Stimulated activated CD4-positive, alpha-beta T cell treated with anti-CD3 and anti-CD28 coated beads, Interleukin-1b, Interleukin-23, amount 100 ng/mL, for 48 hours (primary cell): ENCODE measurements at regions not wholly inside any gene's neighbourhood (a gene's known extent, or its start where the extent isn't known, plus 50 kb on each side); places are given as distances from the start of the nearest gene placed in this dataset.
"Not testable (repeated sequence)": the region's sequence is repeated elsewhere in the genome, so short reads cannot be mapped to it uniquely, and the experiment has no call there.

ENCODE experiments used
- DNase-seq: peaks from one replicate; pipeline ENCODE4 v3.0.0-alpha.2; 2020

DNA sequence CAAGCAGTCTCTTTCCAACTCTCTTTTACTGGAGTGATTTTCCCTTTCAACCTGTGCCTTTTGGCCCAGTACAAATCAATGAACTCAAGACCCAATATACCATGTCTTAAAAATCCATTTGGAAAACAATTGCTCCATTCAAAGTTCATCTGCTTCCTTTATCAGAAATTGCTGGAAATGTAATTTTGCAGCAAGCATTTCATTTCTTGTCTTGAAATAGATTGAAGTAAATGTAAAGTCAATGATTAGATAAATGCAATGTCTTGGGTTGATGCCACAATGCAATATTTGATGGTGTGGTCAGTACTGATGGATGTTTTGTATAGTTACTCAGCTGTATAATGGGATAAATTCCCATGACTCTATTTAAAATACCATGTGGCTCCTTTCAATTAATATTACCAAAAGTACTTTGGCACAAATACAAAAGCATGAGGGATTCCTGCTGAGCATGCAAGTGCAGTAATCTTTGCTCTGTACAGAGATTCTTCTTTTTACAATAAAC is 707.7 kb upstream of the NOVA1 start:
- no peak for DNase-seq

DNA sequence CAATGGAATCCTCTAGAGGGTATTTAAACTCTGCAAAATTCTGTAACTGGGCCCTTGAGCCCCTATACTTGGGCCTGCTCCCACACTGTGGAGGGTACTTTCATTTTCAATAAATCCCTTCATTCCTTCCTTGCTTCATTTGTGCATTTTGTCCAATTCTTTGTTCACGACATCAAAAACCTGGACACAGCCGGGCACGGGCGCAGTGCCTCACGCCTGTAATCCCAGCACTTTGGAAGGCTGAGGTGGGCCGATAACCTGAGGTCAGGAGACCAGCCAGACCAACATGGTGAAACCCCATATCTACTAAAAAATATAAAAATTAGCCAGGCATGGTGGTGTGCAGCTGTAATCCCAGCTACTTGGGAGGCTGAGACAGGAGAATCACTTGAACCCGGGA is 714.9 kb upstream of the NOVA1 start:
- DNase-seq: not testable (repeated sequence)

DNA sequence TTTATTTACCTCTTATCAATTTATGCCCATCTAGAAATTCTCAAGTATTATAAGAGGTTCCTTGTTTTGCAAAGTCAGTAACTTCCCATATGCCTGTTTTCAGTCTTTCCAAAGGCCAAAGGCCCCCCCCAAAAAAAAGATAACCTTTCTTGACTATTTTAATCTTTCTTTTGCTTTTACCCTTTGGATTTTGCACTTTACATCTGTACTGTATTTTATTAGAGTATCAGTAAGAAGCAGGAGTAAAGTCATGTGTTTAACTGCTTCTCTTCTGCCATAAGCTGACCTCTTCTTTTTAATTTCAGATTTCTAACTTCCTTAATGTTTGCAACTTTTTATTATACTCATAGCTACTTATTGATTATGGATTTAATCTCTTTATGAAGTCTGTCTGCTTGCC is 716.4 kb upstream of the NOVA1 start:
- no peak for DNase-seq

DNA sequence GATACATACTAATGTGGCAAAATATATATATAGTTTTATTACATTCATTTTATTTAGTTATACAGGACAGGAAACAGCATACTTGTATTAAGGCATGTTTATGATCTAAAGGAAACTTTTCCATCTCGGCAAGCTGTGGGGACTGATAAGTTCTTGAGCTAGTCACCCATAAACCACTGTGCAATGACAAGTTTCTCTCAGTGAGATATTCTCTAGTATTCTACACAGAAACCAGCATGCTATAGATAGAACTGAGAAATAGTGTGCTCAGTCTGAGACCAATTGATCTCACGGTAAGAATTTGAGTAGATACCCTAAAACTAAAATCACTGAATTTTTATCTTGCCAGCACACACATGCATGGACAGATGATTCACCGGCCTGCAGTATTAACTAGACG is 717.6 kb upstream of the NOVA1 start:
- DNase-seq: no peak

DNA sequence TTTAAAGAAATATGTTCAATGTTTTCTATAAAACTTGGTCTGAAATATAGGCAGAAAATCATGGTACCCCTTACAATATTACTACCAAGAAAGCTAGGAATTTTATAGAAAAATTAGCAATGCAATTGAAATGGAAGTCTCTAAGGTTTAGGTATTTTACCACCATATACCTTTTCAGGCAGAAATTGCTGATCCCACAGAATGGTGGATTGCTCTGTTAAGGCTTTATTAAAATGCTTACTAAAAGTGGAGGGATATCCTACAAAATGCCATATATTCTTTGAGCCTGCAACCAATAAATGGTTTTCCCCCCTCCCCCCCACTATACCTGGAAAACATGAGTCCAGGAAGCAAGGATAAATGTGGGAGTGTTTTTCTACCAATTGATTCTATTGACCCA is 718.1 kb upstream of the NOVA1 start:
- no peak for DNase-seq

DNA sequence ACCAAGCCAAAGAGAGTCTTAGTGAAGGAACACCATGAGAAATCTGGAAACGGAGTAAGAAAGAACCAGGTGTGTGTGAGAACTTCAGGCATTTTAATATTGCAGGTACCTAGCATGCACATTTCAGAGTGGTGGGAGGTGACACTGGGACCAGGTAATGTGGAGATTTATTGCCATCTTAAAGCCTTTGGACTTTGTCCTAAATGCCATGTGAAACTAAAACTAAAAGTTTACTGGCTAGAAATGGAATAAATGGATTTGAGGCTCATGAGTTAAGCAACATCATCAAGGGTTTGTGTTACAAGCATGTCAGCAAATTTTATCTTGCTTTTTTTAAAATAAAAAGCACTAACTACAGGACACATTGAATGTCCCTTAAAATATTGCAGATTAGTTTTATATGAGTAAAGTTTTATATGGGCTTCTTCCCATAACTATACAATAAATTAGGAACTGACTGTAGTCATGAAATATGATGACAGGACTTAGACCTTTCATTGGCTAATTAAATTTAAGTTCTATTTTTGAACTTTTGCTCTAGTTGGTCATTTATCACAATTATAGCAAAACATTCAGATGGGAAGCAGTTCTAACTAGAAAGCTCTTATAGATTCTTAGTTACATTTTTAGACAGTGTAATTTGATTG is 721.1 kb upstream of the NOVA1 start:
- no peak for DNase-seq

DNA sequence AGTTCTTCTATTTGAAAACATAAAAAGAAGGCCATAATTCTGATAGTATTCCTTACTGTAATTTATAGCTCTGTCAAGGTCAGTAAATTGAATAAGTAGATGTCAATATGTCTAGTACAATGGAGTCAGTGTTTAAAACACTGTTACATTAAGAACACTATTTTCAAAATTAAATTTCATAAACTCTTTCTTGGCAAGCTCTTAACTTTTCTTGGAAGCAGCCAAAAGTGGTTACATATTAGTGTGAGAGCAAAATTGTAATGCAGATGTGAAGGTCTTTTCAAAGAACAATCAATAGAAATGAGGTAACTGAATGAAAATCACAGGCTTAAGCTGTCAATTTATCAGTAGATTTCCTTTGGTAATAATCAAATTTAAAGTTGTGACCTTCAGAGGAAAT is 722.4 kb upstream of the NOVA1 start:
- DNase-seq: no peak

DNA sequence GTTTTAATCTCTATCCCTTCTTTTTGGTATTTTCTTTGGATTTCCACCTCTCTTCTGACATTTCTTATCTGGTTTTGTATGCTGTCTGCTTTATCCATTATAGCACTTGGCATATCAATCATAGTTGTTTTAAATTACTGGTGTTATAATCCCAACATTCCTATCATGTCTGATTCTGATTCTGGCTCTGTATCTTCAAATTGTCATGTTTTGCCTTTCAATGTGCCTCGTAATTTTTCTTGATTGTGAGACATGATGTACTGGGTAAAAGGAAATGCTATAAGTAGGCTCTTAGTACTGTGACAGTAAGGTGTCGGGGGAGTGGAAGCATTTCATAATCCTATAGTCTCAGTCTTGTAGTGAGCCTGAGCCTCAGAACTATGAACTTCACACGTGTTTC is 729.3 kb upstream of the NOVA1 start:
- no peak for DNase-seq

DNA sequence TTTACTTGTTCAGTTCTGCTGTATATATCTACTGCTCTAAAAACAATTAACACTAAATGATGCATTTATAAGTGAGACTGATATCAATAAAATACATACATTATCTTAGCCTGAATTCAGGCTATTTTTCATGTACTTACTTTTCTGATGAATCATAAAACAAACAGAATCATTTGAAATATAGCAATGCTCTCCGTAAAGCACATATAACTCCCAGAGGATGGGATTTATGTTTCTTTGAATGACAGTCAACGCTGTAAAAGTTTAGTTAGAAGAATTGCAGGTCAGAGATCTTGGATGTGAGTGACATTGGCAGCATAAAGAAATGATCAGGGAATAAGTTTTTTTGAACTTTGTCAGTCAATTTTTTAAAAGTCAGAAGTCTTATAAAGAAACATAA is 740.2 kb upstream of the NOVA1 start:
- no peak for DNase-seq

DNA sequence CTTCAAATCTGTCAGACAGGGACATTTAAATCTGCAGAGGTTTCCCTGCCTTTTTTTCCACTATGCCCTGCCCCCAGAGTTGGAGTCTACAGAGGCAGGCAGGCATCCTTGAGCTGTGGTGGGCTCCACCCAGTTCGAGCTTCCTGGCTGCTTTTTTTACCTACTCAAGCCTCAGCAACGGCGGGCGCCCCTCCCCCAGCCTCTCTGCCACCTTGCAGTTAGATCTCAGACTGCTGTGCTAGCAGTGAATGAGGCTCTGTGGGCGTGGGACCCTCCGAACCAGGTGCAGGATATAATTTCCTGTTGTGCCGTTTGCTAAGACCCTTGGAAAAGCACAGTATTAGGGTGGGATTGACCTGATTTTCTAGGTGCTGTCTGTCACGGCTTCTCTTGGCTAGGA is 765.2 kb upstream of the NOVA1 start:
- not testable (repeated sequence) for DNase-seq

DNA sequence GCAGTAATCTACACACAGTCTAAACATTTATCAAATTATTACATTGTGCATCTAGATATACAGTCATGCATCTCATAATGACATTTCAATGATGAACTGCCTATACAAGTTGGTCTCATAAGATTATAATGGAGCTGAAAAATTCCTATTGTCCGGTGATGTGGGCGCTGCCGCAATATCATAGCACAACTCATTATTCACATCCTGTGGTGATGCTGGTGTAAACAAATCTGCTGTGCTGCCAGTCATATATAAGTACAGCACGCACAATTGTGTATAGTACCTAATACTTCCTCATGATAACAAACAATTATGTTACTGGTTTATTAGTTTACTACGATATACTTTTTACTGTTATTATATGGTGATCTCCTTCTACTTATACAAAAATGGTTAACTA is 768.8 kb upstream of the NOVA1 start:
- DNase-seq: no peak

DNA sequence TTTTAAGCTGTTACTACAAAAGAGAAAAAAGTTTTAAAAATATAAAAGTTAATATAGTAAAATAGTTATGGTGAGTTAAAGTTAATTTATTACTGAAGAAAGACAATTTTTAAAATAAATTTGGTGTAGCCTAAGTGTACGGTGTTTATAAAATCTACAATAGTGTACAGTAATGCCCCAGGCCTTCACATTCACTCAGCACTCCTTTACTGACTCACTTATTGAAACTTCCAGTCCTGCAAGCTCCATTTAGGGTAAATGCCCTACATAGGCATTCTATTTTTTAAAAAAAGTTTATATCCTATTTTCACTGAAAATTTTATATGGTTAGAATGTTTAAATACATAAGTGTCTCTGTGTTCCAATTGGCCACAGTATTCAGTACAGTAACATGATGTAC is 769.5 kb upstream of the NOVA1 start:
- DNase-seq: no peak

DNA sequence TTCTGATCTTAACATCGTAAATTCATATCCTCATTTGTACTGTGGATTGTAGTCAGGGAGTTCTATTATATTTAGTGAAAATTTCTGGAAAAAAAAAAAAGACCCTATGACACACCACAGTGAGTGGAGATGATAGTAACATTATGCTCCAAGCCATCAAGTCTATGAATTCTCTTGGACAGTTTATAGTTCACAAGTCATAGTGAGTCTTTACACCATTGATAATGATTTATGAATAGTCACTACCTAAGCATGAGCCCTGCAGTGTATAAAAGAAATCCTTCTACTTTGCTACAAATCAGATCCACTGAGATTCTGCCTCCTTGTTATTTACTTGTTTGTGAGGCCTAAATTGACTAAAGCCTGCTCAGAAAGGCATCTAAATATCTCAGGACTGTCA is 772.2 kb upstream of the NOVA1 start:
- DNase-seq: no peak

DNA sequence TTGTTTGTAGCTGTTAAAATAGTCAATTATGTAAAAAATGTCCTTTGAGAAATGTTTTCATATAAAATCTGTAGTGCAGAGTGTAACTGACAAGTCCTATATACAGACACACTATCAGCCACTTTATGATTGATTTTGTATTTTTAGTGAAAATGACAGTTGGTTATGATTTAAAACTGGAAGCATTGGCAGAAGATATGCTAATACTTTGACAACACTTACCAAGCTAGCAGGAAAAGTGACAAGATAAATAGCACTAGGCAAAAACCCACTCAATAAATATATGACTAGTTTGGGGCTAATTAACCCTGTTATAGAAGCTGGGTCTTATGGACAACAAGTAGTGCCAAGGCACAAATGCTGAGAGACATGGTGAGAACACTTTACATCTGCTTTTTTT is 772.9 kb upstream of the NOVA1 start:
- no peak for DNase-seq

DNA sequence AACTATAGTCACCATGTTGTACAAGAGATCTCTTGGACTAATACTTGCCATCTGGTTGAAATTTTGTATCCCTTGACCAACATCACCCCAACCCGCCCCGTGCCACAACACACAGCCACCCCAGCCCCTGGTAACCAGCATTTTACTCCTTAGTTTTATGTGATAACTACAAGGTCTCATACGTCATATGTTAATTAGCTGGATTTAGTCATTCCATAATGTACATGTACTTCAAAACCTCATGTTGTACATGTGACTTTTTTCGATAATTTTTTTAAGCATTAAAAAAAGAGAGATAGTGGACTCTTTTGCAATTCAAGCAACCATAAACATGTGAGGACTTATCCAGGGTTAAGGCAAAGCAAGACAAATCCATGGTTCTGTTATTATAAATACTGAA is 773.4 kb upstream of the NOVA1 start:
- no peak for DNase-seq

DNA sequence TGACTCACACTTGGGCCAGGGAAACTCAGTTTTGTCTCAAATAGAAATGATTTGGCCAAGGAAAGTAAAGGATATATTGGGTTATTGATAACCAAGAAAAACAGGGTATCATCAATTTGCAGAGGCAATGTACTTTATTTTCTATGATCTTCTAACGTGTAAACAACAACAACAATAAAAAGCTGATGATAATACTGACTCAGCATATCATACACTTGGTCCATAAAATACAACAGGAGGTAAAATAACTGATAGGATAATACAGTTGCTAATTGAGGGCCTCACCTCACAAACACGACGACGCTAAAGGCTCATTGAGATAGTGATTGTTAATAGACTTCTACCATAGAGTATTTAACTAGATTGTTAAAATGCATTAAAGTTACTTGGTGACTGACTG is 774.0 kb upstream of the NOVA1 start:
- no peak for DNase-seq

DNA sequence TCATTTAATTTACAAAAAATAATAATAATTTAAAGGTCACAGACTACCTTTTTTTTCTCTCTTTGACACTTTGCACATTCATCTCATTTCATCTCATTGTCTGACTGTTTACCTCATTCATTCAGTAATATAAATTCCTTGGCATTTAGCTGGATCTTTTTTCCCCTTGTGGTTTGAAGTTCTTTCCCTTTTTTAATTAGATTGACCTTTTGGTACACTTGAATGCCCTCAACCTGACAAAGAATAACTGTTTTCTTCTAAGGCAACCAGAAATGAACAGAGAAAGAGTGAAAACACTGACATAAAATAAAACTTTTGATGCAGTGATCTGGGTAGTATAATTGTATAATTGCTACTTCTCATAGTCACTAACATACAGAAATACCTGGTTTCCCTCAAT is 774.9 kb upstream of the NOVA1 start:
- no peak for DNase-seq

DNA sequence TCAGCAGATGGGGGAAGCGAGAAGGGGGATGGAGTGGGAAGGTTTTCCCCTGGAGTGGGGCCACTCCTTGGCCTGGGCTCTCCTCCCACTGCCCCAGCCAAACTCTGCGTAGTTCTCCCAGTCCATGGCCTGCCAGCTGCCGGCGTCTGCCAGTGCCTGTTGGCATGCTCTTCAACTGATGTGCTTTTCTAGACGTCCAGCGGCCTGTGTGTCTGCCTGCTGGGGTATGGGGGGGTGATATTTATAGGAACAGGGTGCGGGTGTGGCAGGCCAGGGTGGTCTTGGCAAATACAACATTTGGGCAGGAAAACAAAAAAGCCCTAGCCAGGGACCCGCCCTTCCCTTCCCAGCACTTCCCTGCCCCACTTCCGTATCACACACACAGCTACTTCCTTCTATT is 786.3 kb upstream of the NOVA1 start:
- no peak for DNase-seq

DNA sequence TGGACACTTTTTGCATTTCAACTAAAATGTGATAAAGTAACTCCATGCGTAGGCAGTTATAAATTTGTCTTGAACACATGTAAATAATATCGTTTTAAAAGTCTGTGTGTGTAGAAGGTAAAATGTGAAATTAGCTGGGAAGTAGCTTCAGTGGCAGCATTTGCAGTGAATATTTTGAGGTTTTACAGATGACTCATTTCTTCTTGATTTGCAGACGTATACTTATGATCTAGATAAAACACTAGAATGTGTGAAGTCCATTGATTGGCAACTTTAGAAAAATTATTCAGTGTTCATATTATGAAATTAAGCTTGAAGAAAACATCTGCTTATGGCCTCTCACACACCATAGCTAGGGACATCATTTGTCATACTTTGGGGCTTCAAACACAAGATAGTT is 788.6 kb upstream of the NOVA1 start:
- no peak for DNase-seq

DNA sequence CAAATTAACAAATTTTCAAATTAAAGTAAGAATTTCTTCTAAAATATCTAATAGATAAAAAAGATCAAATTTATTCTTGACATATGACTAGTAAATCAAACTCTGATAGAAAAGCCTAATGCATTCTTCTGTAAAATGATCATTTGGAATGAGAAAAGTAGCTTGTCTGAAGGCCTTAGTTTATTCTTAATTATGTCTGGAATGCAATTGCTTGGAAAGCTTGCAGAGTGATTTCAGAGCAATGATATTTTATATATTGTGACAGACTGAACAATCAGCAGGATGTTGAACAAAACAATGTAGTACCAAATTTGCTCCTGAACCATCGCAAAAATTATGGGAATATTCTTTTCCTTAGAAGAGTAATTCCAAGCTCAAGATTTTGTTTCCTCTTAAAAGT is 789.6 kb upstream of the NOVA1 start:
- no peak for DNase-seq

DNA sequence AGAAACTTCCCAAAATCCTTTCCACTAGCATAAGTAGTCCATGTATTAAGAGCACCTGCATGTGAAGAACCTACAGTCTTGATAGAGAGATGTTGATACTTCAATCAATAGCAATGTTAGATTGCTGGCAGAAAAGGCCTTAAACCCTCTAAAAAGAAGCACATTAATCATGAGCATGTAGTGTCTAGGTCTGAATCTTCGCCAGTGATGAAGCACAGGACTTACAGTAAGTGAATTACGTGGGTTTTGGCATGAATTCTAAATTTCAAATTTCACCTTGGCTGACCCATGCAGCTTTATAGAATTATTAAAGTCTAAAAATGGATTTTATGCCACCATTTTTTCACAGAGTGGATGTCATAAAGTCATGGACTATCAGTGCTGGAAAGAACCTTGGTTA is 791.6 kb upstream of the NOVA1 start:
- DNase-seq: no peak

DNA sequence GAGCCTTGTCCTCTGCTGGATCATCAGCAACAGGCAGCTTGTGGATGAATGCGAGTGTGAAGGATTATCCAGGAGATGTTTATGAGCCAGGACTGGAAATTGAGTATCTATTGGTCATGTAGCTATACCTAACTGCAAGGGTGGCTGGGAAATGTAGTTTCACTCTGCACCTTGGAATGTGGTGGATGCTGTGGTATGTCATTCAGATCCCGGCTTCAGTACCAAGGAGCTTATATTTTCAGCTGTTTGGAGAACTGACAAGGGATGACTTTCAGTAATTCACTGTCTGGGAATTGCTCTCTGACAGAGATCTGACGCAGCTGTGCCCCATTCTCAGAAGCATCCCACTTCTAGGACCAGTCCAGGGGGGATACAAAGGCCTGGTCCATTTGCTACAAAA is 792.3 kb upstream of the NOVA1 start:
- no peak for DNase-seq

DNA sequence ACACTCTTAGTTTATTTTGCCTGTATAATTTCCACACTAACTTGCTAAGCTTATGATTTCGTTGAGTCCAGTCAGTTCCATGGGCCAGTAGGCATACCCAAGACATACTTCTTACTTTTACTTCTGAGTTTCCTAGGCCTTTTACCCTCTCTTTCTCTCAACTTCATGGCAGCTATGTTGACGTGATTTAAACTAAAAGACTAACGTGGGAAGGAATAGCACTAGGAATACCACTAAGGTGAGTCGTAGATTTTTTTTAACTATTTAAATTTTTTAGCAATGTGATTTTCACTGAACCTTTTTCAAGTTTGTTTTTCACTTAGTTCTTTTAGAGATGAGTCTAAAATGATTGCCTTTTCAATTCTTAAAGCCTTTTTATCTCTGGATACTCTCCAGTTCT is 793.5 kb upstream of the NOVA1 start:
- DNase-seq: no peak

DNA sequence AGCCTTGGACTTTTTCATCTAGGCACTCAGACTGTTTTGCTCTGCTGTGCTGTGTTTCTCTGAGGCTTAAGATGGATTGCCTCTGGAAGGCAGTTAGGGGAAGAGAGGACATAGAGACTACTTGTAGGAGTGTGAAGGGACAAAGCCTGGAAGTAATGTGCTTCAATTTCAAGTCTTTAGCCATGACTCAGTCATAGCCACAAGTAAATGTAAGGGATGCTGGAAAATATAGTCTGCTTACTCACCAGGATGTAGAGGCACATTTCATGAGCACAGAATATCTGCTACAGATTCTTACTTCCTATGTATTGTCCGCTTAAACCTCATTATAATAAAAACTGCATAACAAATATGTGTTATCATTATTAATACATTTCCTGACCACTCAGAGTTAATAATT is 794.3 kb upstream of the NOVA1 start:
- DNase-seq: no peak

DNA sequence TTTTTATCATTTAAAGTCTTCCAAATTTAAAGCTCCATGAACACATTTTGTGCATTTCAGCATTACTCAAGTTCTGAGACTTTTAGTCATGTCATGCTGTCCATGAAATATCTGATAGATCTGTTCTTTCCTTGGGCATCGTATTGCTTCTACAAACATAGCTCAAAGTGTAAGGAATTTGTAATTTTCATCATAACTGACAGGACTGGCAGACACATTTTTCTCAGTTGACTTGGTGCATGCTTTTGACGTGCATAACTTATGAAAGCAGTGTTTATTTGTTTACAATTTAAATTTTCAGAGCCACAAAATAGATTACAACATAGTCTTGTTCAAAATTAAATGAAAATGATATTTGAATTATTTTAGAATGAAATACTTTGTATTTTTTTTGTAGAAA is 812.1 kb upstream of the NOVA1 start:
- DNase-seq: no peak

DNA sequence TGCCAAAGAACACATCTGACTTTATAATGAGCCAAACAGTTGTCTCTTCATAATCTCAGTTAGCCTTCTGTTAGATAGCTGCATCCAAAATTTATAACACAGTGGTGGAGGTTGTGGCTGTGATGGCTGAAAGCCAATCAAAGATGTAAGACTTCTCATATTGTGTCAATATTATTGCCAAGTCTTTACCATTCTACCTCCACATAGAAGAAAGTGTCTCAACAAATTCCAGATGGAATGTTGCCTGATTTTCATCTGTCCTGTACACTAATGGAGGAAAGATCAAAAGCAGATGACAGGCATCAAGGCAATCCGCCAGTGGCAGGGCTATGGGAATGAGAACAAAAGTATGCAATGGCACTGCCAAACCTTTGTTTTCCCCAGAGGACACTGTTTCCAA is 813.1 kb upstream of the NOVA1 start:
- DNase-seq: no peak
